ENCODE measurements at regions not wholly inside any gene's neighbourhood (a gene's known extent, or its start where the extent isn't known, plus 50 kb on each side); places are given as distances from the start of the nearest gene placed in this dataset.

- FAIRE-seq (no peak), DNase-seq (ENCODE audit: insufficient read length, low spot score) (no peak)
- TF ChIP-seq POLR2A (IDR thresholded peaks at IDR 0.05; ENCODE audit: low read depth, low read length): no peak
These were observed 138.2 kb downstream of the RPS24 start for GRCh38 chr10:78171633-78172400.

- DNase-seq (ENCODE audit: insufficient read length, low spot score): no peak
- no peak for FAIRE-seq
- TF ChIP-seq POLR2A (IDR thresholded peaks at IDR 0.05; ENCODE audit: low read depth, low read length): no peak
These were observed 139.8 kb downstream of the RPS24 start for GRCh38 chr10:78173360-78174015.

DNA sequence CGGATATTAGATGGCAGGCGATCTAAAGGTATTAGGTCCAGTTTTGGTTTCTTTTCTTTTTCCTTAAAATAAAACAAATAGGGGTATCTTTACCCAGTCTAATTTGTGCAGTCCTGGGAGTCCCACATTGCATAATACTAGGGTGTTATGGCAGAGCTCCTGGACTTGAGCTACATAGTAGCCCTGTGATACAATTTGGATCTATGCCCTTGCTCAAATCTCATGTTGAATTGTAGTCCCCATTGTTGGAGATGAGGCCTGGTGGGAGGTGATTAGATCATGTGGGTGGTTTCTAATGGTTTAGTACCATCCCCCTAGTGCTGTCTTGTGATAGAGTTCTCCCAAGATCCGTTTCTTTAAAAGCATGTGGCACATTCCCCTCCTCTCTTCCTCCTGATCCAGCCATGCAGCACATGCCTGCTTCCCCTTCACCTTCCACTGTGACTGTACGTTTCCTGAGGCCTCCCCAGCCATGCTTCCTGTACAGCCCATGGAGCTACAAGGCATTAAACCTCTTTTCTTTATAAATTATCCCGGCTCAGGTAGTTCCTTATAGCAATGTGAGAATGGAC is 141.9 kb downstream of the RPS24 start:
- TF ChIP-seq POLR2A (IDR thresholded peaks at IDR 0.05; ENCODE audit: low read depth, low read length): no peak
- DNase-seq (ENCODE audit: insufficient read length, low spot score) (no peak), FAIRE-seq (no peak)

DNA sequence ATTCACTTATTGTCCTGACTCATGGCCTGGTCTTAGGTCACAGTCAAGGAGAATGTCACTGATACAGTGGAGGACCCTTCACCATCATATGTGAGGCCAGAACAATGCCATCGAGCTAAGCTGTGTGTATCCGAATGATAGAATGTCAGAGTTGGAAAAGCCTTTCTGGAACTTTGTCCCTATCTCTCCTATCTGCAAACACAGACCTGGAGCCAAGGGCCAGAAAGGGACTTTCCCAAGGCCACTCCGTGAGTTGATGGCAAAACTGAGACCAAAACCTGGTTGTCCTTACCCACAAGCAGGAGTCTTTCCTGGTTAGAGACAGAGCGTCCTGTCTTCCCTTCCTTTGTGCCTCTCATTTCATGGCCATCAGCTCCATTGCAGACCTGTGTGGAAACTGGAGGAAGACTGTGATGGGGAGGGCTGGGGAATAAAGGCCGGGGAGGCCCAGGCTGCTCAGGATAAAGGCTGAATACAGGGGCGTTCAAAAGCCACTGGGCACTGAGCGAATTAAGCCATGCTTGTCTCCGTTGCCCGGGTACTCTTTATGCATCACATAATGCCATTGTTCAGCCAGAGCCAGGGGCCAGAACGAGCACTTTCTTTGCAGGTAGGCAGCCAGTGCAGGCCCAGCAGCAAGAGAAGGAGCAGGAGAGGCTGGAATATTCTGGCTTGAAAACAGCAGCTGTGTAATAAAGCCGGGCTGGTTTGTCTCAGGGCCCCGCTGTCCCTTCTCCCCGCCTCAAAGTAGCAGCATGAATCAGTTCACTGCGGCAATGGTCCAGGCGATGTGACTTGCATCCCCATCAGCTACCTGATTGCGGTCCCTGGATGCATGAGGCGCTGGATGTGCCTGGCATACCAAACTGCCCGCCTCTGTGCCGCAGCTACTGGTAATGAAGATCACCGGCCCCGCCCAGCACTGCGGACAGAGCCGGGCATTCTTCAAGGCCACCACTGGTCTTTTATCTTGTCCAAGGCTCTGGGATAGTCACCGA is 143.0 kb downstream of the RPS24 start:
- DNase-seq (ENCODE audit: insufficient read length, low spot score) (no peak), FAIRE-seq (no peak)
- TF ChIP-seq POLR2A (IDR thresholded peaks at IDR 0.05; ENCODE audit: low read depth, low read length): no peak

- no peak for DNase-seq (ENCODE audit: insufficient read length, low spot score)
- no peak for TF ChIP-seq POLR2A (IDR thresholded peaks at IDR 0.05; ENCODE audit: low read depth, low read length)
- no peak for FAIRE-seq
These were observed 144.0 kb downstream of the RPS24 start for GRCh38 chr10:78177491-78178185.

- DNase-seq (ENCODE audit: insufficient read length, low spot score) (no peak), FAIRE-seq (no peak)
- TF ChIP-seq POLR2A (IDR thresholded peaks at IDR 0.05; ENCODE audit: low read depth, low read length): no peak
These were observed 144.7 kb downstream of the RPS24 start for GRCh38 chr10:78178397-78178796.

DNA sequence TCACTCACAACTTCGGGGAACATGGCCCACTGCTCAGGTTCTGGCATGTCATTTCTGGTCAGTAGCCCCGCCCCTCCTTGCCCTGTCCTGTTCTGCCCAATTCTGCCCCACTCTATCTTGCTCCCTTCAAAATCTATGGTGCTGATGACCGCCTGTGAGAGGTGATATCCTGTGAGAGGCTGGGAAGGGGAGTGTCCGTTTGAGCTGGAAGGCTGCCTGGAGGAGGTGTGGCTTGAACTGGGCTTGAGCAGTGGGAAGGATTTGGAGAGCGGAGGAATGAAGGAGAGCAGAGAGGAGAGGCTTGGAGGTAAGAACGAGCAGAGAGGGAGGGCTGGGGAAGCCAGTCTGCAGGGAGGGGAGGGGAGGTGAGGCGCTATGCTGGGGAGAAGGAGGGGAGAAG is 145.3 kb downstream of the RPS24 start:
- FAIRE-seq (no peak), DNase-seq (ENCODE audit: insufficient read length, low spot score) (peak; percentile 33)
- no peak for TF ChIP-seq POLR2A (IDR thresholded peaks at IDR 0.05; ENCODE audit: low read depth, low read length)

- no peak for TF ChIP-seq POLR2A (IDR thresholded peaks at IDR 0.05; ENCODE audit: low read depth, low read length)
- FAIRE-seq (no peak), DNase-seq (ENCODE audit: insufficient read length, low spot score) (no peak)
These were observed 146.4 kb downstream of the RPS24 start for GRCh38 chr10:78179886-78180705.

DNA sequence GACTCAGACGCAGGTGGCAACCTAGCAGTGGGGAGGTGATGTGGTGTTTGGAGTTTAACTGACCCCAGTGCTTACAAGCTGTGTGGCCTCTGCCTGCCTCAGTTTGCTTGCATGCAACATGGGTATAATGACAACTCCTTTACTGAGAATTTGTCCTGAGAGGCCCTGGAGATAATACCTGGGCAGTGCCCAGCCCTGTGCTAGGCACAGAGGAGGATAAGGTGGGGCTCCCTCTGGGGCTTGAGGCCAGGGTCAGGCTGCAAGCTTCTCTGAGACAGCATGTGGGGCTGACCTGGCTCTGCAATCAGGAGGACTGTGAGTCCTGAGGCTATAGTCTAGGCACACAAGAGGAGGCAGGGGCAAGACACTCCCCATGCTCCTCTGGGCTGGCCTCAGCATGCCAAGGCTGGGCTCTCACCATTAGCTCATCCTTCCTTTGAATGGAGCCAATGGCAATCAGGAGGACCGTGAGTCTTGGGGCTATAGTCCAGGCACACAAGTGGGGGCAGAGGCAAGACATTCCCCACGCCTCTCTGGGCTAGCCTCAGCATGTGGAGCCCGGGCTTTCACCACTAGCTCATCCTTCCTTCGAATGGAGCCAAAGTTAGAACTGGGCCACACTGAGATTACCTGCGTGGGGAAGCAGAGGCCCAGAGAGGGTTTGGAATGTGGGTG is 147.9 kb downstream of the RPS24 start:
- TF ChIP-seq POLR2A (IDR thresholded peaks at IDR 0.05; ENCODE audit: low read depth, low read length): no peak
- FAIRE-seq (no peak), DNase-seq (ENCODE audit: insufficient read length, low spot score) (no peak)

DNA sequence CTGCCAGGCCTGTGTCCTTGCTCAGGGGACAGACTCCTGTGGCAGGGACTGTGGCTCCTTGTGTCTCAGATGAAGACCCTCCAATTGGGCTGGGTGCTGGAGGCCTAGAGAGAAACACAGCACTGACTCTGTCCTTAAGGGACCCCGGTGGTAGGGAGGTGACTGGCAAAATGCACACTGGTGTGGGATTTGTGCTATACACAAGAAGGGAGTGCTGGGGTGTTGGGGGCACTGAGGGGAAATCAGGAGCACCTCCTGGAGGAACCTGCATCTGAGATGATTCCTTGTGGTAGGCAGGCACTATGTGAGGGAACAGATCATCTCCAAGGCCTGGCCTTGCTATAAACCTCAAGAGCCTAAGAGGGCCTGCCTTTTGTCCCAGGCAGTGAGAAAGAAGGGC is 149.2 kb downstream of the RPS24 start:
- TF ChIP-seq POLR2A (IDR thresholded peaks at IDR 0.05; ENCODE audit: low read depth, low read length): no peak
- FAIRE-seq (no peak), DNase-seq (ENCODE audit: insufficient read length, low spot score) (no peak)

DNA sequence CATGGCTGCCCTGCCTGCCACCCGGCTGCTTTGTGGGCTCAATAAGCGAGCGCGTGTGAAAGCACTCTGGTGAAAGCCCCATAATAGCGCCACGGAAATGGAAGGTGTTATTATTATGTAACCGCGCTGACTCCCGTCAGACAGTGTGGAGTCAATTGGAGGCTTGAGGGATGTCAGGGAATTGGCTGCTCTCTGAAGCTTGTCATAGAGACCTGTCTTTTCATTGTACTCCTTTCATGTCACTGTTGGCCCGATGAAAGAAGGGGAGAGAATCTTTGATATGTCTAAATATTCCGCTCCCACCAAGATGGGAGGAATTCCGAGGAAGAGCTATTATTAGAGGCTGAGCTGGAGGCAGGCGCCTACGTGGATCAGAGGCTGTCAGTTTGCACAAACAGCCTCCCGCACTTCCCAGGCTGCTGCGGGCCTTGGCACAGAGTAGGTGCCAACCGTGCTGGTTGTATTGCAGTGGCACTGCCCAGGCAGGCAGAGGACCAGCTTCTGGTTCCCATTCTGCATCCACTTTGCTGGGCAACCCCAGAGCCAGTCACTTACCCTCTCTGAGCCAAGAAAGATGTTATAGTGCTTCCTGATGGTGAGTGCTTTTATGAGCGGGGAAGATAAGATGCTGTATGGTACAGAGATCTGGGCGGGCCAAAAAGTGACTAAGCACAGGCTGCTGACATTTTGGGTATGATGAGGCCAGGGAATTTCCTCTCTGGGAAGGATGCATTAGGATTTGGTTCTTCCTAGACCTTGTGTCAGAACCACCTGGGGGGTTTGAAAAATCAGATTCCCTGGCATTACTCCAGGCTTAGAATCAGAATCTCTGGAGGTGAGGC is 151.4 kb downstream of the RPS24 start:
- FAIRE-seq (no peak), DNase-seq (ENCODE audit: insufficient read length, low spot score) (no peak)
- no peak for TF ChIP-seq POLR2A (IDR thresholded peaks at IDR 0.05; ENCODE audit: low read depth, low read length)

All from H54 (cell line).